Endothelial cell of umbilical vein (primary cell): ENCODE measurements at regions not wholly inside any gene's neighbourhood (a gene's known extent, or its start where the extent isn't known, plus 50 kb on each side); places are given as distances from the start of the nearest gene placed in this dataset.

Source experiments
- BruUV-seq: library from RNA; stranded (reverse); fragments of 400-500 nt; replicated peaks from 2 replicates; lab custom pipeline; 2021; lab: Mats Ljungman, UMichigan
- CTCF ChIA-PET: fragments of 300-600, 350-600 bp; sonication (Branson Sonifier 250); formaldehyde crosslinking; loops from one replicate; lab custom pipeline; 2021; ENCODE audit warnings: antibody characterized with exemption, inconsistent platforms; lab: Charles Lee
- POLR2A ChIA-PET: fragments of 300-600, 350-600 bp; sonication (Branson Sonifier 250); formaldehyde crosslinking; loops from one replicate; lab custom pipeline; 2021; ENCODE audit warnings: antibody characterized with exemption, inconsistent platforms; lab: Charles Lee
- DNase-seq: peaks from one replicate; pipeline ENCODE4 v3.0.0-alpha.2; 2011; ENCODE audit warnings: low read depth, low spot score
- FAIRE-seq: peaks from 2 replicates; lab custom pipeline; 2011; peaks lifted over from hg19 to GRCh38; lab: Jason Lieb, UNC
- H2AFZ ChIP-seq: 2 replicates; pipeline ENCODE4 v1.6.0; 2012; ENCODE audit warnings: low read depth, low read length, control low read depth, inconsistent platforms
- H3K27ac ChIP-seq: 2 replicates; pipeline ENCODE4 v1.5.1; 2011; ENCODE audit warnings: low read depth, mild to moderate bottlenecking, control low read depth, low read length, moderate library complexity; ENCODE audit not compliant: insufficient read depth
- H3K27me3 ChIP-seq, 2 experiments: 2 replicates each; pipeline versions ENCODE4 v1.6.0 to v1.6.1; 2011; ENCODE audit warnings: low read length in 2 of 2, mixed read lengths in 1 of 2; ENCODE audit not compliant: control insufficient read depth in 2 of 2, insufficient read depth in 2 of 2
- H3K36me3 ChIP-seq, 2 experiments: 2 replicates in 1 of 2; 3 replicates in 1 of 2; pipeline ENCODE4 v1.5.1; 2011; ENCODE audit warnings: low read length in 2 of 2, mild to moderate bottlenecking in 1 of 2, moderate library complexity in 1 of 2; ENCODE audit not compliant: control insufficient read depth in 2 of 2, insufficient read depth in 2 of 2; ENCODE audit errors: extremely low read depth in 1 of 2
- H3K4me1 ChIP-seq: 3 replicates; pipeline ENCODE4 v1.5.1; 2011; ENCODE audit warnings: mild to moderate bottlenecking, low read length; ENCODE audit not compliant: control insufficient read depth, insufficient read depth; ENCODE audit errors: extremely low read depth
- H3K4me2 ChIP-seq: 2 replicates; pipeline ENCODE4 v1.6.1; 2011; ENCODE audit warnings: low read length, control low read depth, mixed read lengths; ENCODE audit not compliant: insufficient read depth
- H3K4me3 ChIP-seq, 3 experiments: fragments of 200-600 bp in 1 of 3; sonication (generic), shearing (Covaris generic) in 1 of 3; replicated peaks in 1 of 3; 2 replicates each; pipeline ENCODE4 v1.5.1; 2011 to 2016; ENCODE audit warnings: control low read depth in 3 of 3, low read length in 3 of 3, mild to moderate bottlenecking in 2 of 3, inconsistent platforms in 1 of 3, low read depth in 1 of 3, moderate library complexity in 1 of 3; ENCODE audit not compliant: insufficient read depth in 1 of 3
- H3K79me2 ChIP-seq: 2 replicates; pipeline ENCODE4 v1.6.0; 2012; ENCODE audit warnings: low read length, inconsistent platforms; ENCODE audit not compliant: control insufficient read depth, insufficient read depth
- H3K9ac ChIP-seq: replicated peaks from 2 replicates; pipeline ENCODE3; 2011; ENCODE audit warnings: low read length, control low read depth; ENCODE audit not compliant: insufficient read depth; ENCODE audit errors: extremely low read depth
- H3K9me1 ChIP-seq: replicated peaks from 3 replicates; pipeline ENCODE4 v1.6.0; 2011; ENCODE audit warnings: mild to moderate bottlenecking, low read length; ENCODE audit not compliant: control insufficient read depth, insufficient read depth; ENCODE audit errors: extremely low read depth
- H3K9me3 ChIP-seq: replicated peaks from 2 replicates; pipeline ENCODE4 v1.5.1; 2012; ENCODE audit warnings: low read length, inconsistent platforms; ENCODE audit not compliant: control insufficient read depth, insufficient read depth
- H4K20me1 ChIP-seq: replicated peaks from 2 replicates; pipeline ENCODE3; 2011; ENCODE audit warnings: mild to moderate bottlenecking, low read length; ENCODE audit not compliant: control insufficient read depth, insufficient read depth; ENCODE audit errors: extremely low read depth
- CTCF ChIP-seq, 2 donors: IDR thresholded peaks; 1 replicate in 1 of 2; 2 replicates in 1 of 2; pipeline ENCODE4 v1.5.1; 2011; ENCODE audit warnings: low read length in 2 of 2, mild to moderate bottlenecking in 2 of 2, moderate library complexity in 2 of 2, control low read depth in 1 of 2, inconsistent platforms in 1 of 2, low read depth in 1 of 2; ENCODE audit not compliant: insufficient read depth in 1 of 2; ENCODE audit errors: extremely low read depth in 1 of 2
- EZH2 ChIP-seq: IDR thresholded peaks from 2 replicates; pipeline ENCODE4 v1.6.1; 2012; ENCODE audit warnings: borderline replicate concordance, low read depth, mild to moderate bottlenecking, moderate library complexity, low read length, inconsistent platforms; ENCODE audit not compliant: severe bottlenecking
- FOS ChIP-seq: IDR thresholded peaks from 2 replicates; pipeline ENCODE4 v1.6.1; 2011; ENCODE audit warnings: mild to moderate bottlenecking, low read length, moderate library complexity, borderline replicate concordance; ENCODE audit not compliant: insufficient read depth
- GATA2 ChIP-seq: IDR thresholded peaks from 2 replicates; pipeline ENCODE4 v1.7.0; 2011; ENCODE audit warnings: low read depth, mild to moderate bottlenecking, moderate library complexity, mixed read lengths, low read length; ENCODE audit not compliant: insufficient read length, insufficient read depth
- JUN ChIP-seq: IDR thresholded peaks from 2 replicates; pipeline ENCODE4 v1.6.1; 2011; ENCODE audit warnings: borderline replicate concordance, low read depth; ENCODE audit not compliant: insufficient read length, insufficient read depth
- MYC ChIP-seq: IDR thresholded peaks from one replicate; pipeline ENCODE4 v1.6.1; 2011; ENCODE audit warnings: mild to moderate bottlenecking, low read depth, low read length
- POLR2A ChIP-seq: IDR thresholded peaks from 2 replicates; pipeline ENCODE4 v1.6.1; 2012; ENCODE audit warnings: low read depth, mild to moderate bottlenecking, control low read depth, low read length
- POLR2AphosphoS5 ChIP-seq: IDR thresholded peaks from 2 replicates; pipeline ENCODE4 v1.6.1; 2012; ENCODE audit warnings: low read depth, mild to moderate bottlenecking, control low read depth, low read length, moderate library complexity; ENCODE audit not compliant: insufficient read depth
- dilution Hi-C: fragments of 300-500 bp; cut with MboI; formaldehyde crosslinking; loops from one replicate; pipeline ENCODE4 v1.15.0; 2019; ENCODE audit warnings: low sequenced_read_pairs; ENCODE audit not compliant: extremely low pct_ligation_motif_present
- intact Hi-C: fragments of 100-400 bp; cut with micrococcal nuclease; formaldehyde crosslinking; loops from one replicate; pipeline ENCODE4 v1.10.0; 2022
- TF ChIP-seq, protein P1 (sequence below): IDR thresholded peaks from 2 replicates; pipeline ENCODE4 v1.6.1; 2011; ENCODE audit not compliant: insufficient read depth, insufficient read length

GRCh38 chr10:1981976-1982375 is 244.7 kb upstream of the ADARB2 start:
- Histone ChIP-seq H3K9me3 (peaks cover 2% of the 10 kb centered on the region), H3K27ac (no peak overlapping the region), H3K4me1 (no peaks in the 10 kb centered on the region), H3K4me3 (no peak overlapping the region), H3K9ac (no peak overlapping the region), H3K79me2 (no peaks in the 10 kb centered on the region), H3K27me3 (no peaks in the 10 kb centered on the region), H4K20me1 (no peaks in the 10 kb centered on the region), H3K9me1 (no peaks in the 10 kb centered on the region), H3K36me3 (no peaks in the 10 kb centered on the region), H2AFZ (no peak overlapping the region), H3K4me2 (no peak overlapping the region)
- intact Hi-C loops (no loop called here), dilution Hi-C loops (no loop called here)
- no TSS peak for BruUV-seq
- no peak for TF ChIP-seq EZH2
- no peak for TF ChIP-seq CTCF (IDR thresholded peaks at IDR 0.05; ENCODE audit: extremely low read depth in 1 of 2, insufficient read depth in 1 of 2, low read depth in 1 of 2, low read length in 2 of 2)
- TF ChIP-seq FOS = no peak
- no peak for TF ChIP-seq GATA2
- TF ChIP-seq POLR2AphosphoS5 = no peak
- TF ChIP-seq JUN = no peak
- TF ChIP-seq MYC = no peak
- TF ChIP-seq, protein P1, sequence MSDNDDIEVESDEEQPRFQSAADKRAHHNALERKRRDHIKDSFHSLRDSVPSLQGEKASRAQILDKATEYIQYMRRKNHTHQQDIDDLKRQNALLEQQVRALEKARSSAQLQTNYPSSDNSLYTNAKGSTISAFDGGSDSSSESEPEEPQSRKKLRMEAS = no peak
- no peak for TF ChIP-seq POLR2A
- ChIA-PET CTCF (no interaction called here), POLR2A (no interaction called here)
- no peak for FAIRE-seq
- no peak for DNase-seq
